Keratinocyte (primary cell): ENCODE measurements at regions not wholly inside any gene's neighbourhood (a gene's known extent, or its start where the extent isn't known, plus 50 kb on each side); places are given as distances from the start of the nearest gene placed in this dataset.
"Not testable (repeated sequence)": the region's sequence is repeated elsewhere in the genome, so short reads cannot be mapped to it uniquely, and the experiment has no call there.

Experiments
- DNase-seq: peaks from one replicate; pipeline ENCODE4 v3.0.0-alpha.2; 2011; ENCODE audit warnings: low read depth, missing footprints, low spot score
- FAIRE-seq: peaks from 2 replicates; lab custom pipeline; 2011; peaks lifted over from hg19 to GRCh38; lab: Jason Lieb, UNC
- H2AFZ ChIP-seq: 2 replicates; pipeline ENCODE4 v1.6.0; 2012; ENCODE audit warnings: low read length, control low read depth, inconsistent platforms; ENCODE audit not compliant: control insufficient read depth
- H3K27ac ChIP-seq: 2 replicates; pipeline ENCODE4 v1.5.1; 2011; ENCODE audit warnings: low read length; ENCODE audit not compliant: control insufficient read depth, insufficient read depth
- H3K27me3 ChIP-seq: 3 replicates; pipeline ENCODE4 v1.6.0; 2011; ENCODE audit warnings: low read length; ENCODE audit not compliant: control insufficient read depth, insufficient read depth; ENCODE audit errors: extremely low read depth
- H3K36me3 ChIP-seq, 2 experiments: 2 replicates in 1 of 2; 3 replicates in 1 of 2; pipeline ENCODE4 v1.5.1; 2011; ENCODE audit warnings: low read length in 2 of 2, mild to moderate bottlenecking in 1 of 2; ENCODE audit not compliant: control insufficient read depth in 2 of 2, insufficient read depth in 2 of 2; ENCODE audit errors: extremely low read depth in 1 of 2
- H3K4me1 ChIP-seq: 3 replicates; pipeline ENCODE4 v1.5.1; 2011; ENCODE audit warnings: low read length; ENCODE audit not compliant: control insufficient read depth, insufficient read depth; ENCODE audit errors: extremely low read depth
- H3K4me2 ChIP-seq: 3 replicates; pipeline ENCODE4 v1.6.0; 2011; ENCODE audit warnings: low read depth, low read length; ENCODE audit not compliant: control insufficient read depth, insufficient read depth; ENCODE audit errors: extremely low read depth
- H3K4me3 ChIP-seq, 3 experiments: fragments of 200-600 bp in 1 of 3; sonication (generic) in 1 of 3; 2 replicates in 2 of 3; 3 replicates in 1 of 3; pipeline ENCODE4 v1.5.1; 2011 to 2016; ENCODE audit warnings: low read length in 3 of 3, mild to moderate bottlenecking in 3 of 3, control low read depth in 2 of 3, inconsistent platforms in 1 of 3, low read depth in 1 of 3, mixed read lengths in 1 of 3, mixed run types in 1 of 3, moderate library complexity in 1 of 3; ENCODE audit not compliant: control insufficient read depth in 2 of 3, insufficient read depth in 2 of 3; ENCODE audit errors: extremely low read depth in 1 of 3
- H3K79me2 ChIP-seq: 2 replicates; pipeline ENCODE4 v1.6.0; 2012; ENCODE audit warnings: low read length; ENCODE audit not compliant: control insufficient read depth, insufficient read depth
- H3K9ac ChIP-seq: 3 replicates; pipeline ENCODE4 v1.6.0; 2011; ENCODE audit warnings: low read length; ENCODE audit not compliant: control insufficient read depth, insufficient read depth; ENCODE audit errors: extremely low read depth
- H3K9me1 ChIP-seq: 3 replicates; pipeline ENCODE4 v1.6.0; 2011; ENCODE audit warnings: low read length; ENCODE audit not compliant: control insufficient read depth, insufficient read depth; ENCODE audit errors: extremely low read depth
- H3K9me3 ChIP-seq: 2 replicates; pipeline ENCODE4 v1.5.1; 2012; ENCODE audit warnings: low read depth, low read length; ENCODE audit not compliant: control insufficient read depth
- H4K20me1 ChIP-seq: 3 replicates; pipeline ENCODE4 v1.6.0; 2011; ENCODE audit warnings: low read length; ENCODE audit not compliant: control insufficient read depth, insufficient read depth; ENCODE audit errors: extremely low read depth
- CTCF ChIP-seq, 3 experiments: IDR thresholded peaks in 1 of 3; conservative IDR thresholded peaks in 1 of 3; optimal IDR thresholded peaks in 1 of 3; 2 replicates in 2 of 3; 3 replicates in 1 of 3; pipeline versions ENCODE3 to v1.5.1; 2011; ENCODE audit warnings: low read length in 3 of 3, mild to moderate bottlenecking in 3 of 3, moderate library complexity in 2 of 3, control low read depth in 1 of 3, inconsistent platforms in 1 of 3; ENCODE audit not compliant: insufficient read depth in 2 of 3; ENCODE audit errors: extremely low read depth in 1 of 3
- EZH2 ChIP-seq: IDR thresholded peaks from one replicate; pipeline ENCODE4 v1.6.1; 2012; ENCODE audit warnings: inconsistent platforms, mild to moderate bottlenecking, low read length, moderate library complexity
- dilution Hi-C: fragments of 300-500 bp; cut with MboI; formaldehyde crosslinking; loops from one replicate; pipeline ENCODE4 v1.7.0; 2020; ENCODE audit warnings: low sequenced_read_pairs; ENCODE audit not compliant: extremely low pct_ligation_motif_present

DNA sequence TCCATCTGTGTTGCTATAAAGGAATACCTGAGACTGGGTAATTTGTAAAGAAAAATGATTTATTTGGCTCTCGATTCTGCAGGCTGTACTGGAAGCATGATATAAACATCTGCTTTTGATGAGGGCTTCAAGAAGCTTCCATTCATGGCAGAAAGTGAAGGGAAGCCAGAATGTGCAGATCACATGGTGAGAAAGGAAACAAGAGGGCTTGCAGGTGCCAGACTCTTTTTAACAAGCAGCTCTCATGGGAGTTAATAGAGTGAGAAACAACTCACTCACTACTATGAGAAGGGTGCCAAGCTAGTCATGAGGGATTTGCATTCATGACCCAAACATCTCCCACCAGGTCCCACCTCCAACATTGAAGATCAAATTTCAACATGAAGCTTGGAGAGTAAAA, 247.2 kb downstream of the ZIC4 start:
- FAIRE-seq, result no peak
- no peak overlapping the region for H3K27ac ChIP-seq

DNA sequence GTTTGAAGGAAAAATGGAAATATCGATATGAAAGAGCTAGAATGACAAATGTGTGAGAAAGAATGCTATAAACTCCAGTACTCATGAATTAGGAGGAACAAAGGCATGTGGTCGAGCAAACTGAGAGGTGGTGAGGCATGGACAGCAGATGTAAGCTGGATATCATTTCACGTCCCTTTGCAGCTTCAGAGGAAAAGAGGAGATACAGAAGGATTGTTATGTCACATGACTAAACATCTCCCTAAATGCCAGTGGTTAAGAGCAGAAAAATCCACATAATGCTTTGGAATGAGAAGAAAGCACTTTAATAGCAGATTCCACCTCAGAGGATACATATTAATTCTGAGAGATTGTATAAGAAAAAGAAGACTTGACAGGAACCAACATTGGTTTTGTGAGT, 248.7 kb downstream of the ZIC4 start:
- Histone ChIP-seq H3K9me1 (no peaks in the 10 kb centered on the region), H3K9ac (no peak overlapping the region), H3K4me2 (no peak overlapping the region), H4K20me1 (no peaks in the 10 kb centered on the region), H2AFZ (no peak overlapping the region), H3K27ac (no peak overlapping the region), H3K79me2 (no peaks in the 10 kb centered on the region), H3K27me3 (no peaks in the 10 kb centered on the region), H3K4me3 (no peak overlapping the region), H3K36me3 (no peaks in the 10 kb centered on the region), H3K4me1 (no peaks in the 10 kb centered on the region), H3K9me3 (no peaks in the 10 kb centered on the region)
- FAIRE-seq (no peak), DNase-seq (no peak)
- TF ChIP-seq CTCF (optimal IDR thresholded peaks at IDR 0.05 in 1 of 3, IDR thresholded peaks at IDR 0.05 in 1 of 3, conservative IDR thresholded peaks at IDR 0.05 in 1 of 3; ENCODE audit: extremely low read depth in 1 of 3, insufficient read depth in 2 of 3, low read length in 3 of 3) (no peak), EZH2 (no peak)
- dilution Hi-C loops, result no loop called here

More for the DNA sequence above, 247.2 kb downstream of the ZIC4 start:
- Histone ChIP-seq H3K4me3 (no peak overlapping the region), H3K4me2 (no peak overlapping the region), H2AFZ (no peak overlapping the region), H3K27me3 (no peaks in the 10 kb centered on the region), H3K36me3 (no peaks in the 10 kb centered on the region), H3K4me1 (no peaks in the 10 kb centered on the region), H3K9ac (no peak overlapping the region), H3K9me1 (no peaks in the 10 kb centered on the region), H3K79me2 (no peaks in the 10 kb centered on the region), H3K9me3 (no peaks in the 10 kb centered on the region), H4K20me1 (no peaks in the 10 kb centered on the region)
- DNase-seq, result no peak
- dilution Hi-C loops, result no loop called here
- TF ChIP-seq CTCF (optimal IDR thresholded peaks at IDR 0.05 in 1 of 3, IDR thresholded peaks at IDR 0.05 in 1 of 3, conservative IDR thresholded peaks at IDR 0.05 in 1 of 3; ENCODE audit: extremely low read depth in 1 of 3, insufficient read depth in 2 of 3, low read length in 3 of 3) (no peak), EZH2 (no peak)

GRCh38 chr3:147154988-147155387, 251.4 kb downstream of the ZIC4 start:
- not testable (repeated sequence) for H3K9me1 ChIP-seq

More at GRCh38 chr3:147154988-147155387, 251.4 kb downstream of the ZIC4 start:
- FAIRE-seq, H2AFZ ChIP-seq, H3K4me1 ChIP-seq, H3K9ac ChIP-seq, H3K9me3 ChIP-seq, dilution Hi-C loops, H3K4me3 ChIP-seq, H3K27me3 ChIP-seq, H3K36me3 ChIP-seq, DNase-seq, H3K27ac ChIP-seq, H4K20me1 ChIP-seq, H3K79me2 ChIP-seq, H3K4me2 ChIP-seq: not testable (repeated sequence)
